ENCODE measurements at regions not wholly inside any gene's neighbourhood (a gene's known extent, or its start where the extent isn't known, plus 50 kb on each side); places are given as distances from the start of the nearest gene placed in this dataset.

- DNase-seq: no peak
- Mint-ChIP-seq H3K4me3 (no peak overlapping the region), H3K9me3 (no peaks in the 10 kb centered on the region), H3K27ac (no peak overlapping the region), H3K4me1 (peaks cover 2% of the 10 kb centered on the region), H3K27me3 (peaks cover 2% of the 10 kb centered on the region), H3K36me3 (ENCODE audit: low read depth) (no peaks in the 10 kb centered on the region)
- ChIA-PET POLR2A (no interaction called here), CTCF (no interaction called here)
Observed at GRCh38 chr7:95684505-95684904, 87.8 kb upstream of the DYNC1I1 start.

DNA sequence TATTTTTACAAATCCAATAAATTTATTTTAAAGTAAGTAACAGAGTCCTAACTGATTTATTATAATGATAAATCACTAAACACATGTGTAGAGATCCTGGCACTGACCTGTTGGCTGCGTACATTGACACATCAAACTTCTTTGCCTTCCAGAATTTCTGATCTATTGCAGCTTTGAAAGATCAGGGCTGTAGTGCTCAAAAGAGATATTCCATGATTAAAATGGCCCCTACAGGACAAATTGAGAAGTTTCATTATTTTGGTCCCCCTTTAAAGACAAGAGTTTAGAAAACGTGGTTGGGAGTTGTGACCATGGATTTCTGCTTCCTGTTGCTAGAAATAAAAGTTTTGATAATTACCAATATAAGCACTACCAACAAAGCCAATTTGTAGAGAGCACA lies 87.7 kb upstream of the PDK4 start:
- Mint-ChIP-seq H3K9me3 (no peaks in the 10 kb centered on the region), H3K4me1 (peaks cover 2% of the 10 kb centered on the region), H3K27me3 (peaks cover 1% of the 10 kb centered on the region), H3K27ac (no peak overlapping the region), H3K4me3 (no peak overlapping the region), H3K36me3 (ENCODE audit: low read depth) (no peaks in the 10 kb centered on the region)
- POLR2A ChIA-PET: no interaction called here
- no peak for DNase-seq
- CTCF ChIA-PET: no interaction called here

DNA sequence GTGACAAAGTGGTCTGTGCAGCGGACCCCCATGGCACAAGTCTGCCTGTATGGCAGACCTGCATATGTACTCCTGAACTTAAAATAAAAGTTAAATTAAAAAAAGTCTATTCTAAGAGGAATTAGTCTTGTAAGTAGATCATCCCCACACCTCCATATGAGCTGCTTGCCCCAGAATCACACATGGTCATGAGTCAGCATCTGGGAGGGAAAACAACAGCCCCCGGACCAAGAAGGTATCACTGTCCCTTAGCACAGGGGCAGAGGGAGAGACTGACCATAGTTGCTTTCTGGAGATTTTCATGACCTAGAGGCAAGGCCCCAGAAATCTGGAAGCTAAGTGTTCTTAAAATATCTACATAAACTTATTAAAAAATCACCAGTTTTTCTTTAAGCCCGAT lies 86.6 kb upstream of the PDK4 start:
- no peak overlapping the region for H3K4me3 Mint-ChIP-seq
- no peaks in the 10 kb centered on the region for H3K9me3 Mint-ChIP-seq
- DNase-seq: no peak
- H3K4me1 Mint-ChIP-seq: peaks cover 2% of the 10 kb centered on the region
- no peak overlapping the region for H3K27ac Mint-ChIP-seq
- H3K27me3 Mint-ChIP-seq: no peaks in the 10 kb centered on the region
- ChIA-PET POLR2A (no interaction called here), CTCF (no interaction called here)
- no peaks in the 10 kb centered on the region for H3K36me3 Mint-ChIP-seq (ENCODE audit: low read depth)

- H3K36me3 Mint-ChIP-seq (ENCODE audit: low read depth): no peaks in the 10 kb centered on the region
- no peaks in the 10 kb centered on the region for H3K9me3 Mint-ChIP-seq
- H3K27me3 Mint-ChIP-seq: no peaks in the 10 kb centered on the region
- no peak for DNase-seq
- no peak overlapping the region for H3K27ac Mint-ChIP-seq
- ChIA-PET CTCF (no interaction called here), POLR2A (no interaction called here)
- H3K4me3 Mint-ChIP-seq: no peak overlapping the region
- no peaks in the 10 kb centered on the region for H3K4me1 Mint-ChIP-seq
Observed at GRCh38 chr7:95676691-95677090, 80.4 kb upstream of the PDK4 start.

DNA sequence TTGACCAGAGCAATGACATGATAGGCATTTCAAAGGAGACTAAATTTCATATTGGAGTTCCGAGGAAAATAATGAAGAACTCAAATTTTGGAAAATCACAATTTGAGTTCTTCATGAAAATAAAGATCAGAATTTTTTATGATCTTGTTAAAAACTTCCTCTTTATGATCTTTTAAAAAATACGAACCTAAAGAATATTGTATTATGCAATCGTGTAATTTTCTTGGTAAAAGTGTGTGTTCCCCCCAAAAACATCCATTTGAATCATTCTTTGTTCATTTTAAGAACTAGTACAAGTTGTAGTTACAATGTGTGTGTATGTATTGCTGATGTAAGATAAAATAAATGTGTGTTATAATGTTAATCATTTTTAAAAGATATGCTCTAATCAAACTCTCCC lies 79.3 kb upstream of the PDK4 start:
- H3K27me3 Mint-ChIP-seq: no peaks in the 10 kb centered on the region
- no peaks in the 10 kb centered on the region for H3K4me1 Mint-ChIP-seq
- H3K4me3 Mint-ChIP-seq: no peak overlapping the region
- DNase-seq: no peak
- ChIA-PET POLR2A (no interaction called here), CTCF (no interaction called here)
- H3K9me3 Mint-ChIP-seq: no peaks in the 10 kb centered on the region
- no peaks in the 10 kb centered on the region for H3K36me3 Mint-ChIP-seq (ENCODE audit: low read depth)
- H3K27ac Mint-ChIP-seq: no peak overlapping the region

DNA sequence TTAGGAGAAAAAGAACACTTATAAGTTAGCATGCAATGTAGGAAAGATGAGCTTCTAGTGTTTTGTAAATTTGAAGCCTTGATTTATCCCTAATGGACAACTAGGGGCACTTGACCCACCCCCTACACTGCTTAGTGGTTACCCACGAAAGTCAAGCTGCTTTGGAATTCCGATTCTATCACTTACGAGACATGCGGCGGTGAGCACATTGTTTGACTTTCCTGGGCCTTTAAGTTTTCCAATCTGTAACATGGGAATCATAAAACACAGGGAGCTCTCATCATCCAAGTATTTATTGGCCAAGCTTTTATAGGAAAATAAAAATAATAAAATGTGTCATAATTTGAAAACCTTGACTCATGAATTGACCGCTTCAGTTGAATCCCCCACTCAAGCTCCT lies 78.7 kb upstream of the PDK4 start:
- Mint-ChIP-seq H3K27ac (no peak overlapping the region), H3K4me1 (no peaks in the 10 kb centered on the region)

DNA sequence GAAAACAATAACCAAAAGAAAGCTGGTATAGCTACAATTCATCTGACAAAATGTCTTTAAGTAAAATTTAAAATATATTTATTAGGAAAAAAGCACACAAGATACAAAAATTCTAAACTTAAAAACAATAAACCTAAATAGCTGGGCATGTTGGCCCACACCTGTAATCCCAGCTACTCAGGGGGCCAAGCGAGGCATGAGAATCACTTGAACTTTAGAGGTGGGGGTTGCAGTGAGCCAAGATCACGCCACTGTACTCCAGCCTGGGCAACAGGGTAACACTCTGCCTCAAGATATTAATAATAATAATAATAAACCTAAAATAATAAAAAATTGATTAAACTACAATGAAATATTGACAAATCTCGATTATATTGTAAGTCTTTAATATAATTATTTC lies 77.8 kb upstream of the PDK4 start:
- Mint-ChIP-seq H3K27me3 (no peaks in the 10 kb centered on the region), H3K4me1 (no peaks in the 10 kb centered on the region), H3K4me3 (no peak overlapping the region), H3K27ac (no peak overlapping the region), H3K36me3 (ENCODE audit: low read depth) (no peaks in the 10 kb centered on the region), H3K9me3 (no peaks in the 10 kb centered on the region)
- ChIA-PET CTCF (no interaction called here), POLR2A (no interaction called here)
- no peak for DNase-seq

More for the DNA sequence above, 78.7 kb upstream of the PDK4 start:
- DNase-seq: no peak
- Mint-ChIP-seq H3K4me3 (no peak overlapping the region), H3K36me3 (ENCODE audit: low read depth) (no peaks in the 10 kb centered on the region), H3K9me3 (no peaks in the 10 kb centered on the region), H3K27me3 (no peaks in the 10 kb centered on the region)
- POLR2A ChIA-PET: no interaction called here
- CTCF ChIA-PET: no interaction called here

- Mint-ChIP-seq H3K4me3 (no peak overlapping the region), H3K4me1 (no peaks in the 10 kb centered on the region), H3K9me3 (no peaks in the 10 kb centered on the region), H3K27ac (no peak overlapping the region), H3K27me3 (no peaks in the 10 kb centered on the region), H3K36me3 (ENCODE audit: low read depth) (no peaks in the 10 kb centered on the region)
- DNase-seq: no peak
- POLR2A ChIA-PET: no interaction called here
- CTCF ChIA-PET: interaction anchor here (0.8 kb wide), 1 partner anchor 9 kb away, joined by 4 read pairs; no protein-coding TSS in a partner anchor
Observed at GRCh38 chr7:95672434-95672833, 76.1 kb upstream of the PDK4 start.

DNA sequence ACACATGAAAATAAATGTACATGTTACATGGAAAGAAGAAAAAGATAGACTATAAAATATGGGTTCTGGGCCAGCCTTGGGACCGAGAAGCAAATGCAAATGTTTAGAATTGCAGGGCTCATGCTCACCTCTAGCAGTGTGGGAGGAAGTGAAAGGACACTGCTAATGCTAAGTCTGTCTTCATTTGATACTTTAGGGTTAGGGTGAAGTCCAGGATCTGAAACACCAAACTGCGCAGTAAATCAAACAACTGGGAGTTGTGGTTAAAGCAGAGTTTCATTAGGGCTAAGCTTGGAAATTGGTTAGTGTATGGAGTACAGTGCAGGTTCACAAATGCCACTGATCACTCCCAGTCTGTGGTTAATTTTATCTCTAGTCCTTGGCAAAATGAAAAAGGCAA lies 73.2 kb upstream of the PDK4 start:
- CTCF ChIA-PET: no interaction called here
- Mint-ChIP-seq H3K9me3 (no peaks in the 10 kb centered on the region), H3K27ac (no peak overlapping the region), H3K27me3 (no peaks in the 10 kb centered on the region), H3K36me3 (ENCODE audit: low read depth) (no peaks in the 10 kb centered on the region), H3K4me3 (no peak overlapping the region), H3K4me1 (no peaks in the 10 kb centered on the region)
- DNase-seq: no peak
- POLR2A ChIA-PET: no interaction called here

- H3K27ac Mint-ChIP-seq: no peak overlapping the region
- ChIA-PET CTCF (no interaction called here), POLR2A (no interaction called here)
- H3K4me1 Mint-ChIP-seq: no peaks in the 10 kb centered on the region
- DNase-seq: no peak
- H3K27me3 Mint-ChIP-seq: no peaks in the 10 kb centered on the region
- no peak overlapping the region for H3K4me3 Mint-ChIP-seq
- peaks cover under 1% of the 10 kb centered on the region for H3K9me3 Mint-ChIP-seq
- H3K36me3 Mint-ChIP-seq (ENCODE audit: low read depth): no peaks in the 10 kb centered on the region
Observed at GRCh38 chr7:95668504-95669018, 72.2 kb upstream of the PDK4 start.

- Mint-ChIP-seq H3K9me3 (peaks cover 2% of the 10 kb centered on the region), H3K4me3 (no peak overlapping the region), H3K36me3 (ENCODE audit: low read depth) (no peaks in the 10 kb centered on the region), H3K4me1 (no peaks in the 10 kb centered on the region), H3K27me3 (no peaks in the 10 kb centered on the region), H3K27ac (no peak overlapping the region)
- DNase-seq: no peak
- ChIA-PET CTCF (interaction anchor here (1.2 kb wide), 1 partner anchor 10 kb away, joined by 4 read pairs; no protein-coding TSS in a partner anchor), POLR2A (no interaction called here)
Observed at GRCh38 chr7:95662987-95663386, 66.7 kb upstream of the PDK4 start.

DNA sequence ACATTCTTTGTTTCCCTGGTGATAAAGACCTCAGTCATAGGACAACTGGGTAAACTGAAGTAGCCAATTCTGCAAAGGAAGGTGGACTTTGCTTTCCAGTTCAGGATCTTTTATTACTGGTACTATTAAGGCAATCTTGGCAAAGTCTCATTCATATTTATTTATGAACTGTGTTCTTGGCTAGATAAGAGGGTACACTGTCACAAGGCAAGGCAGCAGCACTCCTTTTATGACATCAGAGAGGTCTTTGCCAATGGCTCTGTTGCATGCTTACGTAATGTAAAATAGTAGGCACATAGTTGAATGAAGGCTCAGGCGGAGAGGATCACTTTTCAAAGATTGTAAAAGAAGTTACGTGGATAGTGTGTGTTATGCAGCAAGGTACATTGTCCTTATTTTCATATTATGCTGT lies 63.7 kb upstream of the PDK4 start:
- POLR2A ChIA-PET: no interaction called here
- no peaks in the 10 kb centered on the region for H3K4me1 Mint-ChIP-seq
- peaks cover 2% of the 10 kb centered on the region for H3K9me3 Mint-ChIP-seq
- H3K27me3 Mint-ChIP-seq: no peaks in the 10 kb centered on the region
- H3K4me3 Mint-ChIP-seq: no peak overlapping the region
- no peaks in the 10 kb centered on the region for H3K36me3 Mint-ChIP-seq (ENCODE audit: low read depth)
- no peak overlapping the region for H3K27ac Mint-ChIP-seq
- CTCF ChIA-PET: no interaction called here
- DNase-seq: no peak

- H3K9me3 Mint-ChIP-seq: peaks cover 2% of the 10 kb centered on the region
- H3K27me3 Mint-ChIP-seq: no peaks in the 10 kb centered on the region
- no peak overlapping the region for H3K27ac Mint-ChIP-seq
- no peaks in the 10 kb centered on the region for H3K36me3 Mint-ChIP-seq (ENCODE audit: low read depth)
- ChIA-PET POLR2A (no interaction called here), CTCF (no interaction called here)
- H3K4me3 Mint-ChIP-seq: no peak overlapping the region
- DNase-seq: no peak
- no peaks in the 10 kb centered on the region for H3K4me1 Mint-ChIP-seq
Observed at GRCh38 chr7:95658676-95659075, 62.4 kb upstream of the PDK4 start.

- POLR2A ChIA-PET: no interaction called here
- no peak overlapping the region for H3K27ac Mint-ChIP-seq
Observed at GRCh38 chr7:95649546-95649945, 53.2 kb upstream of the PDK4 start.

GRCh38 chr7:95646350-95646749 lies 50.0 kb upstream of the PDK4 start:
- H3K4me1 Mint-ChIP-seq: no peaks in the 10 kb centered on the region
- no peaks in the 10 kb centered on the region for H3K36me3 Mint-ChIP-seq (ENCODE audit: low read depth)
- no peak overlapping the region for H3K27ac Mint-ChIP-seq
- DNase-seq: no peak
- ChIA-PET CTCF (no interaction called here), POLR2A (no interaction called here)
- H3K27me3 Mint-ChIP-seq: no peaks in the 10 kb centered on the region
- H3K4me3 Mint-ChIP-seq: no peak overlapping the region
- H3K9me3 Mint-ChIP-seq: no peaks in the 10 kb centered on the region

More at GRCh38 chr7:95649546-95649945, 53.2 kb upstream of the PDK4 start:
- DNase-seq: no peak
- no peaks in the 10 kb centered on the region for H3K4me1 Mint-ChIP-seq
- H3K36me3 Mint-ChIP-seq (ENCODE audit: low read depth): no peaks in the 10 kb centered on the region
- H3K4me3 Mint-ChIP-seq: no peak overlapping the region
- no peaks in the 10 kb centered on the region for H3K9me3 Mint-ChIP-seq
- H3K27me3 Mint-ChIP-seq: no peaks in the 10 kb centered on the region
- CTCF ChIA-PET: no interaction called here

Measured in activated CD4-positive, alpha-beta T cell treated with anti-CD3 and anti-CD28 coated beads, Interleukin-2, amount 10 ng/mL, durations not matched to agents 7 days and 5 days (primary cell).